Erythroblast (primary cell): ENCODE measurements at regions not wholly inside any gene's neighbourhood (a gene's known extent, or its start where the extent isn't known, plus 50 kb on each side); places are given as distances from the start of the nearest gene placed in this dataset.

Experiments
- GATA1 ChIP-seq: IDR thresholded peaks from 2 replicates; pipeline ENCODE4 v1.6.1; 2011; ENCODE audit warnings: low read depth, mild to moderate bottlenecking, control low read depth, low read length, moderate library complexity
- POLR2A ChIP-seq: IDR thresholded peaks from 2 replicates; pipeline ENCODE4 v1.6.1; 2011; ENCODE audit warnings: mild to moderate bottlenecking, low read length

DNA sequence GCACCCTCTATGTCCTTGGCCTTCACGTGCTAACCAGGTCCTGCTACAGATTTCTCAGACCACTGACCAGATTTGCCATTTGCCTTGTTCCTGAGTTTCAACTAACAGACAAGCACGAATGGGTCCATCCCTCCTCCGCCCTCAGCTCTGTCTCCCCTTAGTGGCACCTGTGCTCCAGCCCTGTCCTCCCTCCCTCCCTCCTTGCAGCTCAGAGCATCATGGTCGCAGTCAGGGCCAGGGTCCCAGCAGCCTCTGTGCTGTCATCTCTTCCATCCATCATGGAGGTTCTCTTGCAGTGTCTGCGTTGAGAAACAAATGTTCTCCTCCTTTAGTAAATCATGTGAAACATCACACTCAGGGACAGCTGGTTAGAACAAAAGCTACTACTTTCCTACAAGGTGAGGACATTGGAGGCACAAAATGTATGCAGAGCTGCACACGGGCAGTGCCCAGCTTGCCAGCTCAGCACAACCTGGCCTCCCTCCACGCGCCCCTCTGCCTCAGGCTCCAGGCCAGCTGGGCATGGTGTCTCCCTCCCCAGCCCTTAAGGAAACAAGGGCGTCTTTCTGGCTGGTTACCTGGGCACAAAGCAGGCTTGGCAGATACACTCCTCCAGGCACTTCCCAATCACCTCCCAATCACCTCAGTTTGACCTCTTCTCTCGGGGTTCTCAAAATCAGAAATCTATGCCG, 79.5 kb upstream of the ATP6AP2 start:
- TF ChIP-seq POLR2A (no peak), GATA1 (no peak)
